Suprapubic skin (tissue), 4 donors: ENCODE measurements at regions not wholly inside any gene's neighbourhood (a gene's known extent, or its start where the extent isn't known, plus 50 kb on each side); places are given as distances from the start of the nearest gene placed in this dataset.

Experiments
- DNase-seq, 2 donors: peaks; one replicate each; pipeline ENCODE4 v3.0.0-alpha.2; 2019; ENCODE audit warnings: low spot score in 2 of 2
- H3K27ac ChIP-seq: fragments of 200-600 bp; sonication (generic); one replicate; pipeline ENCODE4 v1.5.1; 2019
- H3K27me3 ChIP-seq: fragments of 200-600 bp; sonication (generic); one replicate; pipeline ENCODE4 v1.5.1; 2019
- H3K36me3 ChIP-seq: fragments of 200-600 bp; sonication (generic); one replicate; pipeline ENCODE4 v1.5.1; 2019
- H3K4me1 ChIP-seq: fragments of 200-600 bp; sonication (generic); one replicate; pipeline ENCODE4 v1.5.1; 2019
- H3K4me3 ChIP-seq: fragments of 200-600 bp; sonication (generic); one replicate; pipeline ENCODE4 v1.5.1; 2019; ENCODE audit warnings: mild to moderate bottlenecking
- H3K9me3 ChIP-seq: fragments of 200-600 bp; sonication (generic); one replicate; pipeline ENCODE4 v1.5.1; 2019
- EP300 ChIP-seq: sonication (generic); formaldehyde crosslinking; IDR thresholded peaks from one replicate; pipeline ENCODE4 v1.6.1; 2017; ENCODE audit warnings: antibody characterized with exemption
- POLR2A ChIP-seq, 2 donors: fragments of 450-650 bp; IDR thresholded peaks; one replicate each; pipeline ENCODE4 v1.6.1; 2017; ENCODE audit warnings: antibody characterized with exemption in 2 of 2, mild to moderate bottlenecking in 2 of 2, moderate library complexity in 2 of 2
- POLR2AphosphoS5 ChIP-seq, 3 donors: sonication (generic); formaldehyde crosslinking; IDR thresholded peaks; one replicate each; pipeline ENCODE4 v1.6.1; 2017; ENCODE audit warnings: antibody characterized with exemption in 3 of 3
- WGBS: methylation state at CpG from one replicate; pipeline ENCODE4 v1.1.5; 2018; 5-methylcytosine and 5-hydroxymethylcytosine counted together
- TF ChIP-seq, protein P1 (sequence below), 2 donors: fragments of 200-600 bp in 1 of 2; fragments of 450-650 bp in 1 of 2; sonication (generic) in 1 of 2; IDR thresholded peaks; one replicate each; pipeline ENCODE4 v1.5.1; 2016 to 2019; ENCODE audit warnings: antibody characterized with exemption in 2 of 2, mild to moderate bottlenecking in 1 of 2, moderate library complexity in 1 of 2

DNA sequence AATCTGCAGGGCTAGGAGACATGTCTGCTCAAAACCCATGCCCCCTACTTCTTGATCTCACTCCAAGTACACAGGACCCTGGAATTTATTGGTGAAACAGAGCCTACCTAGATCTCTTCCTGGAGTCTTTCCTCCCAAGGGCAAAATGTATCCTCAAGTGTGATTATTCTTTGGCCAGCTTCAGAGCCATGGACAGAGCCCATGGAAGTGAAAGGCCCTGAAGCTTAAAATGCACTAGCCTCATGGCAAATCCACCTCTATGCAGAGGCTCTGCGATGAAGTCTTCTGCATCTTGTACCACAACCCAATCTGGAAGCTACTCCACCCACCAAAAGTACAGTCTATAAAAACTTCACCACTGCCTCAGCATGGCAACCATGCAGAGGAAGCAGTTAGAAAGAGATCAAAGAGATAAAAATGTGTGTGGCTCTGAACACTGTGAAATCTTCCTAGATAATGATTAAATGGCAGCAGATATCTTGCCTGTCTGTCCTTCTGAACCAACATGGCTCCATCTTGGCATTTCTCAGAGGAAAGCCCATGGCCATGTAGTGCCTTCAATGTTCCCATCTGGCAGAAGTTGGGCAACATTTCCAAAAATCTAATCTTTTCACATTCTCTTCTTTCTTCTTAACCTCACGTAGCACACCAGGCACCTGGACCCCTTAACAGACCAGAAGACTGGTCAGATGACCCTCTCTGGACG is 142.9 kb upstream of the KLF7 start:
- H3K27me3 ChIP-seq, result no peaks in the 10 kb centered on the region
- peaks cover 6% of the 10 kb centered on the region for H3K4me1 ChIP-seq
- TF ChIP-seq POLR2A (IDR thresholded peaks at IDR 0.05), result no peak
- no peak for TF ChIP-seq EP300
- TF ChIP-seq, protein P1, sequence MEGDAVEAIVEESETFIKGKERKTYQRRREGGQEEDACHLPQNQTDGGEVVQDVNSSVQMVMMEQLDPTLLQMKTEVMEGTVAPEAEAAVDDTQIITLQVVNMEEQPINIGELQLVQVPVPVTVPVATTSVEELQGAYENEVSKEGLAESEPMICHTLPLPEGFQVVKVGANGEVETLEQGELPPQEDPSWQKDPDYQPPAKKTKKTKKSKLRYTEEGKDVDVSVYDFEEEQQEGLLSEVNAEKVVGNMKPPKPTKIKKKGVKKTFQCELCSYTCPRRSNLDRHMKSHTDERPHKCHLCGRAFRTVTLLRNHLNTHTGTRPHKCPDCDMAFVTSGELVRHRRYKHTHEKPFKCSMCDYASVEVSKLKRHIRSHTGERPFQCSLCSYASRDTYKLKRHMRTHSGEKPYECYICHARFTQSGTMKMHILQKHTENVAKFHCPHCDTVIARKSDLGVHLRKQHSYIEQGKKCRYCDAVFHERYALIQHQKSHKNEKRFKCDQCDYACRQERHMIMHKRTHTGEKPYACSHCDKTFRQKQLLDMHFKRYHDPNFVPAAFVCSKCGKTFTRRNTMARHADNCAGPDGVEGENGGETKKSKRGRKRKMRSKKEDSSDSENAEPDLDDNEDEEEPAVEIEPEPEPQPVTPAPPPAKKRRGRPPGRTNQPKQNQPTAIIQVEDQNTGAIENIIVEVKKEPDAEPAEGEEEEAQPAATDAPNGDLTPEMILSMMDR (IDR thresholded peaks at IDR 0.05), result no peak
- no peak for TF ChIP-seq POLR2AphosphoS5 (IDR thresholded peaks at IDR 0.05)
- DNase-seq, result no peak
- H3K27ac ChIP-seq, result no peak overlapping the region
- 87% methylated on average over 3 of the region's 3 CpGs for whole genome bisulfite sequencing
- H3K36me3 ChIP-seq, result no peaks in the 10 kb centered on the region
- no peak overlapping the region for H3K4me3 ChIP-seq
- no peaks in the 10 kb centered on the region for H3K9me3 ChIP-seq

DNA sequence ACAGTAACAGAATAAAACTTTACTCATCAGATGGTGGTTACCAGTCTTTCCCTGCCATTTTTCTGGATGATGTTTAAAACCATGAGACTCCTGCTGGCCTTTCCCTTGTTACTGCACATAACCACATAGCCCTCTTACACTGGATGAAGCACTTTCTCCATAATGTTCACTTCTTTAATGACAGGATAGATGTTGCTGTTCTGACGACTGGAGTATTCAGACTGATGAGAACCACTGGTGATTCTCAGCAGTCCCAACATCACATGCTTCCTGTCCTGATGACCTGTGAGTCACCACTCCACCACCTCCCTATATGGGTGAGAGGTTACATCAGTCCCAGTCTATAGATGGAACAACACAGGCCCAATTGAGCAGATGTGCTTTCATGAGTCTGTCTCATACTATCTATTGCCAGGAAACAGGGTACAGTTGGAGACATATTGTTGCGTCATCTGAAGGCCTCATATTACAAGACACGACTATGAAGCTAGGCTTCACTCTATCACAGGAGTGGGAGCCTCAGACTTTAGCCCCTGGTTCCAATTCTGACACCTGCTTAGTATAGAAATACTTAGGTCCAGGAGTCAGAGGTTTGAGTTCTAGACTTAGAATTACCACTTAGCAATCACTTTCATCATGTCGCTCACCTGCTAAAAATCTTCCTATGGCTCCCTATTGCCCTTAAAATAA is 145.7 kb upstream of the KLF7 start:
- no peaks in the 10 kb centered on the region for H3K9me3 ChIP-seq
- H3K36me3 ChIP-seq, result no peaks in the 10 kb centered on the region
- no peak for TF ChIP-seq POLR2AphosphoS5 (IDR thresholded peaks at IDR 0.05)
- TF ChIP-seq, protein P1 (IDR thresholded peaks at IDR 0.05), result no peak
- TF ChIP-seq POLR2A (IDR thresholded peaks at IDR 0.05), result no peak
- no peak for TF ChIP-seq EP300
- H3K4me1 ChIP-seq, result peaks cover 6% of the 10 kb centered on the region
- H3K27me3 ChIP-seq, result no peaks in the 10 kb centered on the region
- DNase-seq, result peak in 1 of 2 donors; percentile 70
- H3K4me3 ChIP-seq, result no peak overlapping the region
- 54% methylated on average over 4 of the region's 4 CpGs for WGBS
- no peak overlapping the region for H3K27ac ChIP-seq

DNA sequence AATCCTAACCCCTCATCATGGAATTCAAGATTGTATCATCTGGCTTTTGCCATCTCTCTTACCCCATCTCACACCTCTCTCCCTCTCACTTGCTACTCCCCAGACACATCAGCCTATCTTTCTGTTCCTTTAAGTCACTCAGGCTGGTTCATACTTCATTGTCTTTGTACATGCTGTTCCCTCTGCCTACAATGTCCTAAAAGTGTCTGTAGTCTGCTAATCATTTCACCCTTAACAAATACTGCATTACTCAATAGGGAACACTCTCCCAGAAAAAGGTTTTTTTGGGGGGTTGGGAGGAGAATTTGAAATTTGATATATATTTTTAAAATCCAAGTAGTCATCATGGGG is 146.2 kb upstream of the KLF7 start:
- peak; percentile 56 for TF ChIP-seq EP300
- no peak for TF ChIP-seq POLR2A (IDR thresholded peaks at IDR 0.05)
- peak in 1 of 3 donors; percentile 13 for TF ChIP-seq POLR2AphosphoS5 (IDR thresholded peaks at IDR 0.05)
- TF ChIP-seq, protein P1 (IDR thresholded peaks at IDR 0.05), result no peak

DNA sequence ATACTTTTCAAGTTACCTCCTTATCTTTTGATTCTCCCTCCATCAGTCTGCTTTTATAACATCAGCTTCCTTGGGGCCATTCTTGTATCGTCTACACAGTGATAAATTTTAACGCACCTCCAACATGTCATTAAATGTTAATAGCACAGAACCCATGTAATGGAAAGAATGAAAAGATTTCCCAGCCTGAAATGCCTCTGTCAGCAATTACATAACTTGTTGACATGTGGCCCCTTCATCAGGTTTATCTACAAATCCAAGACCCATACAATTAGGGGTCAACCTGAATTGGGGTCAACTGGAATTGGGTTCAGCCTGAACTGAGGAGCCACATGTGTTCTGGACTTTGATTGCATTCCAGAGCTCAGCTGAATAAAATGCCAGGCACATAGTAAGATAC is 148.2 kb upstream of the KLF7 start:
- H3K4me3 ChIP-seq, result no peak overlapping the region
- H3K4me1 ChIP-seq, result peaks cover 6% of the 10 kb centered on the region
- TF ChIP-seq POLR2AphosphoS5 (IDR thresholded peaks at IDR 0.05) (no peak), EP300 (no peak), POLR2A (IDR thresholded peaks at IDR 0.05) (no peak)
- TF ChIP-seq, protein P1 (IDR thresholded peaks at IDR 0.05), result no peak
- H3K36me3 ChIP-seq, result no peaks in the 10 kb centered on the region
- DNase-seq, result no peak
- no peak overlapping the region for H3K27ac ChIP-seq
- no peaks in the 10 kb centered on the region for H3K27me3 ChIP-seq
- WGBS, result 71% methylated on average over 2 of the region's 2 CpGs
- H3K9me3 ChIP-seq, result no peaks in the 10 kb centered on the region

More for the DNA sequence above, 146.2 kb upstream of the KLF7 start:
- H3K9me3 ChIP-seq, result no peaks in the 10 kb centered on the region
- H3K4me1 ChIP-seq, result peaks cover 6% of the 10 kb centered on the region
- no peak overlapping the region for H3K27ac ChIP-seq
- no peak for DNase-seq
- no peaks in the 10 kb centered on the region for H3K27me3 ChIP-seq
- H3K36me3 ChIP-seq, result no peaks in the 10 kb centered on the region
- H3K4me3 ChIP-seq, result no peak overlapping the region

DNA sequence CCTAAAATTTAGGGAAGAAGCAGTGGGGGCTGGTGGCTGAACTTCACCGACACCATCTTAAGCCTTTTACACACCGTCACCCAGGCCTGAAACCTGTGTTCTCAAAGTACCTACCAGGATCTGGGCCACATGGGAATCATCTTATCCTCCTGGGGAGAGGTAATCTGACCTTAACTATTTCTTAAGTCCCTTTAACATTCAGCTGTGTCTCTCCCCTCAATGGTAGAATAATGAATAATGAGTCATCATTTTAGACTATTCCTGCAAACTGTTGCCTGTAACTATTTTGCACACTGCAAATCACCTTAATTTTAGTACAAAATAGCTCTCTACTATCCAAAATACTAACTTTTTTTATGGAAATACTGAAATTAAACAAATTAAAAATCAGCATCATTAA is 149.4 kb upstream of the KLF7 start:
- Histone ChIP-seq H3K27ac (no peak overlapping the region), H3K36me3 (no peaks in the 10 kb centered on the region), H3K4me3 (no peak overlapping the region), H3K4me1 (peaks cover 6% of the 10 kb centered on the region), H3K27me3 (no peaks in the 10 kb centered on the region), H3K9me3 (no peaks in the 10 kb centered on the region)
- no peak for TF ChIP-seq POLR2AphosphoS5 (IDR thresholded peaks at IDR 0.05)
- TF ChIP-seq, protein P1 (IDR thresholded peaks at IDR 0.05), result no peak
- no peak for TF ChIP-seq POLR2A (IDR thresholded peaks at IDR 0.05)
- no peak for TF ChIP-seq EP300
- WGBS, result 87% methylated on average over 2 of the region's 2 CpGs
- DNase-seq, result no peak
